Activated naive CD4-positive, alpha-beta T cell treated with Interleukin-2 at 50 U/mL for 16 hours (primary cell): ENCODE measurements at regions not wholly inside any gene's neighbourhood (a gene's known extent, or its start where the extent isn't known, plus 50 kb on each side); places are given as distances from the start of the nearest gene placed in this dataset.
"Not testable (repeated sequence)": the region's sequence is repeated elsewhere in the genome, so short reads cannot be mapped to it uniquely, and the experiment has no call there.

Source experiments
- DNase-seq: peaks from one replicate; pipeline ENCODE4 v3.0.0-alpha.2; 2020

DNA sequence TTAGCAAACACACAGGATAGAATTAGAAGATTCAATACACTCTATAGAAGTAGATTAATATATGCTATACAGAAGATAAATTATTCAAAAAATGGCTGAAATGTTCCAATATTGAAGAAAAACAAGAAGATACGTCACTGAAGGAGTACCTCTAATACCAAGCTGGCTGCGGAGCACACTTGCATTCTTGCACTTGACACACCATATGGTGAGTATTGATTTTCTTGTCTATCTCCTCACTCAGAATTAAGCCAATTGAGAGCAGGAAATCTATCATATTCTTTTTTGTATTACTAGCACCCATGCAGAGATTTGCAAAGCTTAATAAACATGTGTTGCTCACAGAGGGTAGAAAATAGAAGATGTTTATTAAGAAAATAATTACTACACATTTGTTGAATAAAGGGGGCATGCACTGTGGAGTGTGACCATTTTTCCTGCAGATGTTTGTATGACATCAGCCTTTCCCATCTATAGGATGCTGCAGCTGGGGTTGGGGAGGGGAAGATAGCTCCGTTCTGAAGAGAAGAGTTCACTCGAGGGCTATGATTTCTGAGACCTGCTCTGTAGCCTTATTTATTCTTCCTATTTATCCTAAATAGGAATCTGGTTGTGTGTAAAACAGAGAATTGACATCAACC, 318.1 kb downstream of the HHIPL2 start:
- DNase-seq: no peak

- no peak for DNase-seq
These were observed 322.6 kb downstream of the HHIPL2 start for GRCh38 chr1:222225316-222225691.

DNA sequence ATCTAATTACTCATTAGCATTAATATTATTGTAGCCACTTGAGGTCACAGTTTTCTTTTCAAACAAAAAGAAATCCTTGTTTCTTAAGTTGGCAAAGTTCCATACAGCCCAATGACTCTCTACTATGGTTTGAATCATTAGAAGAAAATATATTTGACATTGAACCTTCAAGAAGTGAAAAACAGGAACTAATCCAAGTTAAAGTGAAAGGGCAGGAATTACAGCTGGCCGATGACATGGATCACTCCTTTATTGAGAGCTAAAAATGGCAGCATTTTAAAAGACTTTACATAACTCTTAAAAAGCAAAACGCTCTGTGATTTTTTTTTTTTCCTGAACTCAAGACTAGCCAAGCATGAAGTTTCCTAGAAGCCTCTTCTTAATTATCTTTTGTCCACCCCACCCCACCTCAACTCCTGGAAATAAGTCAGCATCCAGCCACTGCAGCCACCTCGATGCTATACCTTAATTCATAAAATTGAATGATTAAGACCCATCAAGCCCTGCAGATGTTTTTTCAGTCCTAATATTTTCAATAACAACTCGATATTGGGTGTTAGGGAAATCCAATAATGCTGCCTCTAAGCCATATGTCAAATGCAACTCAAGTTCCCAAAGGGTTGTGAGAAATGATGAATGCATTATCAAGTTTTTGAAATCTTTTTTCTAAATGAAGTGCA, 323.1 kb downstream of the HHIPL2 start:
- DNase-seq: no peak

GRCh38 chr1:222224156-222224555, 323.7 kb downstream of the HHIPL2 start:
- DNase-seq: no peak

DNA sequence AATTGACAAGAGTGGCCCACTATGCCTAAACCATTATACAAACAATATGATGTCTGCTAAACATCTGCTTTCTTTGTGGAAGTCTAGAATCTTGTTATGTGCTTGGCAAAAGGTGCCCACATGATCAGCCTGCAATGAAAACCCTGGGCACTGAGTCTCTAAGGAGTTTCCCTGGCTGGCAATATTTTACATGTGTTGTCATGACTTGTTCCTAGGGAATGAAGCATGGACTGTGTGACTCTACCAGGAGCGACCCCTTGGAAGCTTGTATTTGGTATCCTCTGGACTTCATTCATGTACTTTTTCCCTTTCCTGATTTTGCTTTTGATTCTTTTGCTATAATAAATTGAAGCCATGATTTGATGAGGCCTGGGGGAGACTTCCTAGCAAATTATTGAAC, 324.9 kb downstream of the HHIPL2 start:
- DNase-seq: no peak

DNA sequence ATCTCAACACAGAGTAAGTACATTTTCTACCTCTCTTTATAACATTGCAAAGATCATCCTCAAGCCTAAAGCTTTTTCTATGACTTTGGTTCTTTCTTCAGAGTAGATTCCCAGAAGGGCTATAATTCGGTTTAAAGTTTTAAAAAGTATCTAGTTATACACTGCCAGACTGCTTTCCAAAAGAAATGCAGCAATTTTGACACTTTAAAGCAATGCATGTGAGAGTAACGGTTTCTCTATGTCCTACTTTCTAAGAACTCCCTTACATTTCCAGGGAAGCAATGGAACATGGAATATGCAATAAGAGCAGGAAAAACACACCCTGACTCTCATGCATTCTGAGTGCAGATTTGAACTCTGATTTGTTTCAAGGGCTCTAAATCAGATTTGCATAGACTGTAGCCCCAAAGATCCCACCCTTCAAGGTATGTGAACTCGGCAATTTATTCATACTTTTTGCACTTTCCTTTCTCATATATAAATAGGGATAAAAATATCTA, 331.6 kb downstream of the HHIPL2 start:
- no peak for DNase-seq

DNA sequence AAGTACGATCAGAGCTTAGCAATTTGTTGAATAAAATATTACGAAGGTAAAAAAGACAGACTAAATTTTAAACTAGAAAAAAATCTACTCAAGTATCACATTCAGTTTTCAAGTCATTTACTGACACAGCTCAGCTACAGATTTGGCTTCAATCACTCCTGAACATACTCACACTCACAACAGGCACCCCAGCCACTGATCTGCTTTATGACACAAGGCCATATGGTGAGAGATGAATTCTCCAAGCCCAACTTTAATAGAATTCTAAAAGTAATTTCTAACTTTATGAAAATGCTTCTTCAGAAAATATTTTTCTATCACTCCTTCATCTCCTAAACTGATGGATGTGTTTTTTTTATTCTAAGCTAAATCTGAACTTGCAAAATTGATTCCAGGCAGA, 337.1 kb downstream of the HHIPL2 start:
- no peak for DNase-seq

DNA sequence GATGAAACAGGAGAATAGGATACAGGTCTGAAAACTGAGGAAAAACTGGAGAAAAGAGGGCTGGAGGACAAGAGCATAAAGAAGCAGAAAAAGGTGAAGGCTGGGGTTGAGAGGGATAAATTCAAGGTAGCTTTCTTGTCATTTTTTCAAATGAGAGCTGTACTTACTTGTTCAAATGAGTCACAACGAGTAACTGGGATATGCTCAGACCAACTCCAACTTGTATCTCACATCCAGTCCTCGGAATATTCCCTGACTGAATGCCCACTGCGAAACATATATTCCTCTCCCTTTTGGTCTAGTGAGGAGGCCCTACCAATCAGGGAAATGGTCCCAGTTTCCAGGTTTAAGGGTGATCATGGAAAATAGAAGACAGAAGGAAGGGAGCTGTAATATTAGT, 343.4 kb downstream of the HHIPL2 start:
- no peak for DNase-seq

DNA sequence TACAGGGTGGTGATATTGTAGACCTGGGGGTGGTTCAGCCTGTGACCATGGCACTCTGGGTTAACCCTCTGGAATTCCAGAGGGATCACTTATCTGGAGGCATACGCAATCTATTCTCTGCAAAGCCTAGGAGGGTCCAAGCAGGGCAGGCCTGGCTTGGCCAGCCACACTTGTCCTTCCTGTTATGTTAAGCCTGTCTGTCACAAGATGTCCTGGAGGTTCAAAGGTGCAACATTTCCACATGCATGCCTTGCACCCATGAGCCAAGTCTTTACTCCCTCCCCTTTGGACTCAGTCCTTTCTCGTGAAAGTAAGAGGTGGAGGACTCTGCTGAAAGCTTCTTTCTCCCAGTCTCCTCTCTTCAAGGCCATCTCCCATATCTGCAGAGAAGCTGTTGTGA, 345.1 kb downstream of the HHIPL2 start:
- DNase-seq: no peak

DNA sequence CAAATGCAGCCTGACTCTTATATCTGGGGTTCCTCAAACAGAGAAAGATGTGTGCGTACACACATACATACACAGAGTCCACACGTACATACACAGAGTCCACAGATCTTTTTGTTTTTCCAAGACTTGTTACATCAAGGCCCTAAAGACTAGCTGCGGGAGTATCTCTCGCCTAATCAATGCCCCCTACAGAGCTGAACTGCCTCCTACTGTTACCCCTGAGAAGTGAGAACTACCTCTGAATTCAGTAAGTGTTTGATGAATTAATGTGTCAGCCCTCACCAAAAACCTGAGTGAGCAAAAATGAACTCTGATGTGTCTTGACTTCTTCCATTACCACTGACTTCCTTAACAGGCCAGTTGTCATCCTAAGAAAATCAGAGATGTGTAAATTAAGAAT, 351.2 kb downstream of the HHIPL2 start:
- DNase-seq: no peak

- DNase-seq: no peak
These were observed 351.6 kb downstream of the HHIPL2 start for GRCh38 chr1:222196288-222196687.

GRCh38 chr1:222195857-222196256, 352.0 kb downstream of the HHIPL2 start:
- no peak for DNase-seq

DNA sequence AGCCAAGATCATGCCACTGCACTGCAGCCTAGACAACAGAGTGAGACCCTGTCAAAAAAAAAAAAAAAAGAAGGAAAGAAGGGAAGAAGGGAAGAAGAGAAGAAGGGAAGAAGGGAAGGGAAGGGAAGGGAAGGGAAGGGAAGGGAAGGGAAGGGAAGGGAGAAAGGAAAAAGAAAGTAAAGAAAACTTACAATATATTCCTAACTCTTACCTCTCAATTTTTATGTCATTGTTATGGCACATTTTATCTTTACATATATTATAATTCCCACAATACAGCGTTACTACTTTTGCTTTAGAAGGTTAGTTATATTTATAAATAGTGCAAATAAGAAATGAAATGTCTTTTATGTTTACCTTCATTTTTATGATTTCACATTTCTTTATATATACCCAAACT, 358.7 kb downstream of the HHIPL2 start:
- no peak for DNase-seq

DNA sequence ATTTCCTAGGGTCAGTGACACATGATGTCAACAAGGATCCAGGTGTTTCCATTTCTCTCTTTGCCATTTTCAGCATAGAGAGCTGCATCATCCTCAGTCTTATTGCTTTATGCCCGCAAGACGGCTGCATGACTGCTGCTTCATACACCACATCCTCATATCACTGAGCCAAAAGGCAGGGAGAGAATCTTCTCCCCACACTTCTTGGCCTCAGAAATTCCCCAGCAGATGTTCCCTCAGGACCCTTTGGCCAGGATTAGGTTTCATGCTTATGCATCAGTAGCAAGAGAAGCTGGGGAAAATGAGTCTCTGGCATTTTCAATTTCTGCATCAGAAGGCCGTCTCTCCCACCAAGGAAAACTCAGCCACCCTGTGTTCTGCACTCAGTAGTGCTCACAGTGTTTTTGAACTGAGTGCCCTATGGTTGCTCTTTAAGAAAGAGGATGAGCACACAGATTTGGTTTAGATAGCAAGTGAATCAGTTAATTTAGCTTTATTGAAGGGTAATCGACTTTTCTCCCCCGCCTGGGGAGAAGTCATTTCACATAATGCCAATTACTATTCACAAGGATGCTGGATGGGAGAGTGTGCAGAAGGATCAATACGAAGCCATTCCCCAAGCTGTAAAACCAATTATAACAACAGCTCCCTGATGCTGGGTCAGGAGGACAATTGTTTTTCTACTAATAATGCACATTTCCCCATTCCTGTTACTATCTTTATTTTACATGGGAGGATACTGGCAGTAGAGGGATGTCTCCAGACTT, 360.2 kb downstream of the HHIPL2 start:
- no peak for DNase-seq

GRCh38 chr1:222182641-222183040, 365.3 kb downstream of the HHIPL2 start:
- DNase-seq: no peak

DNA sequence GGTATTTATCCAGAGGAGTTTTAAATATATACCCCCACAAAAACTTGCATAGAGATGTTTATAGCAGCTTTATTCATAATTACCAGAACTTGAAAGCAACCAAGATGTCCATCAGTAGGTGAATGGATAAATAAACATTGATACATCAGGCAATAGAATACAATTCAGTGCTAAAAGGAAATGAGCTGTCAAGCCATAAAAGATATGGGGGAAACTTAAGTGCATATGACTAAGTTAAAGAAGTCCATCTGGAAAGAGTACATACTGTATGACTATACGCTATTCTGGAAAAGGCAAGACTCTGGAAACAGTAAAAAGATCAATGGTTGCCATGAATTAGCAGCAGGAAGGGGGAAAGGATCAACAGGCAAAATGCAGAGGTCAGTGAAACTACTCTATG, 366.7 kb downstream of the HHIPL2 start:
- no peak for DNase-seq

DNA sequence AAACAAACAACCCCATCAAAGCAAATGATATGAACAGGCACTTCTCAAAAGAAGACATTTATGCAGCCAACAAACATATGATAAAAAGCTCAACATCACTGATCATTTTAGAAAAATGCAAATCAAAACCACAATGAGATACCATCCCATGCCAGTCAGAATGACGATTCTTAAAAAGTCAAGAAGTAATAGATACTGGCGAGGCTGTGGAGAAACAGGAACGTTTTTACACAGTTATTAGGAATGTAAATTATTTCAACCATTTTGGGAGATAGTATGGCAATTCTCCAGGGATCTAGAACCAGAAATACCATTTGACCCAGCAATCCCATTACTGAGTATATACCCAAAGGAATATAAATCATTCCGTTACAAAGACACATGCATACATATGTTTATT, 370.4 kb downstream of the HHIPL2 start:
- not testable (repeated sequence) for DNase-seq

GRCh38 chr1:222171005-222171404, 376.9 kb downstream of the HHIPL2 start:
- no peak for DNase-seq

- DNase-seq: no peak
These were observed 379.3 kb downstream of the HHIPL2 start for GRCh38 chr1:222168621-222169020.

- no peak for DNase-seq
These were observed 380.0 kb downstream of the HHIPL2 start for GRCh38 chr1:222167896-222168295.

GRCh38 chr1:222167111-222167510, 380.8 kb downstream of the HHIPL2 start:
- DNase-seq: no peak

DNA sequence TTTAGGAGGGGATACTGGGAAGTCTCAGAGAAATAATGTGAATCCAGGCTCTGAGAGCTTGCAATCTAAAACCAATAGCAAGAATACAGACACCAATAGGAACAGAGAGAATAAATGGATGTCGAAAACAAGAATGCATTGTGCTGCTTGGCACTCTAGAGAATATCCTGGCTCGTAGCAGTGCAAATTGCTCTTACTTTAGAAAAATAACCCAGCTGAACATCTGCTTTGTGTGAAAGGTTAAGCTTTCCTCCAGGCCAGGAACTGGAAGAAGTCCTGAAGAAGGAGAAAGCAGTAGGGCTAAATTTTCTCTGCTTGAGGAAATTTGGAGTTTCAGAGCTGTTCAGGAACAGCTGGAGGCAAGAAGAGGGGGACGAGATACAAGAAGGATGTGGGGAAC, 382.3 kb downstream of the HHIPL2 start:
- DNase-seq: no peak

DNA sequence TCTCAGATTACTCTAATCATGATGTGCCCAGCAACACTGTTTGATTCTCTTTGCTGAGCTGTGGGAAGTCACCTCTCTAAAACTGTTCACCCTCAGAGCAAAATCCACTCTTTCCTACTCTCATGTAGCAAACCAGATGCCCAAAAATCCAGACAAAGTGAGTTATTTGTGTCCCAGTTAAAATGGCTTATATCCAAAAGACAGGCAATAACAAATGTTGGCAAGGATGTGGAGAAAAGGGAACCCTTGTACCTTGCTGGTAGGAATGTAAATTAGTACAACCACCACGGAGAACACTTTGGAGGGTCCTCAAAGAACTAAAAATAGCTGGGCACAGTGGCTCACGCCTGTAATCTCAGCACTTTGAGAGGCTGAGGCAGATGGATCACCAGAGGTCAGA, 384.0 kb downstream of the HHIPL2 start:
- no peak for DNase-seq

DNA sequence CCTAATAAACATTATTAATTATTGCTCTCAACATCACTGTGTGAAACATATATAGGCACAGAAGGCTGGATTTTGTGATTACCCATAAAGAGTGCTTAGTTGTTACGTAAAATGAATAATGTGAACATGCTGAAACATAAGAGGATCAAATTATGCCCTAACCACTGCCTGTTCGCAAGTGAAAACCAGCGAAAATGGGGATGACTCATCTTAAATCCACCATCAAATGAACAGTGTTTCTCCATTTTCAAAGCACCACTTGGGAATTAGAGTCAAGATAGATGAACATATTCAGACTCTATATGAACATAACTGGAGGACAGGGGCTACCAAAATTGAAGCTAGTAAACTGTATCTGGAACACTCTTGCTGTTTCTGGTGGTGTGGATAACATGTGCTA, 386.2 kb downstream of the HHIPL2 start:
- no peak for DNase-seq
